Body of pancreas (tissue), 4 donors: ENCODE measurements at regions not wholly inside any gene's neighbourhood (a gene's known extent, or its start where the extent isn't known, plus 50 kb on each side); places are given as distances from the start of the nearest gene placed in this dataset.

Source experiments
- ATAC-seq: fragments of 150-250 bp; one replicate; pipeline ENCODE4 v1.9.1; 2016
- DNase-seq, 4 donors: peaks; one replicate each; pipeline ENCODE4 v3.0.0-alpha.2; 2019
- H3K27ac ChIP-seq, 4 donors: fragments of 200-600 bp; sonication (generic); 1 replicate in 3 of 4; 2 replicates in 1 of 4; pipeline versions ENCODE4 v1.5.1 to v1.6.1; 2016 to 2019; ENCODE audit warnings: mild to moderate bottlenecking in 1 of 4, mixed read lengths in 1 of 4, moderate library complexity in 1 of 4
- H3K27me3 ChIP-seq, 2 donors: fragments of 200-600 bp; sonication (generic); one replicate each; pipeline ENCODE4 v1.6.0; 2016; ENCODE audit warnings: mild to moderate bottlenecking in 1 of 2
- H3K36me3 ChIP-seq, 2 donors: fragments of 200-600 bp; sonication (generic); replicated peaks in 1 of 2; 2 replicates each; pipeline ENCODE4 v1.5.1; 2016; ENCODE audit warnings: low read depth in 2 of 2; ENCODE audit not compliant: insufficient read depth in 1 of 2
- H3K4me1 ChIP-seq: fragments of 200-600 bp; sonication (generic); one replicate; pipeline ENCODE4 v1.6.0; 2016
- H3K4me3 ChIP-seq, 2 donors: fragments of 200-600 bp; sonication (generic); 1 replicate in 1 of 2; 2 replicates in 1 of 2; pipeline ENCODE4 v1.5.1; 2016 to 2019
- H3K9me3 ChIP-seq, 3 donors: fragments of 200-600 bp; sonication (generic); 1 replicate in 2 of 3; 2 replicates in 1 of 3; pipeline ENCODE4 v1.5.1; 2016
- CTCF ChIP-seq, 7 experiments: fragments of 450-650 bp in 4 of 7; fragments of 200-600 bp in 3 of 7; sonication (generic) in 3 of 7; IDR thresholded peaks; one replicate each; pipeline ENCODE4 v1.5.1; 2016 to 2019; ENCODE audit warnings: antibody characterized with exemption in 7 of 7
- POLR2A ChIP-seq, 3 donors: fragments of 450-650 bp; IDR thresholded peaks; one replicate each; pipeline ENCODE4 v1.6.1; 2016; ENCODE audit warnings: antibody characterized with exemption in 3 of 3, mild to moderate bottlenecking in 2 of 3
- WGBS, 2 donors: methylation state at CpG; one replicate each; pipeline ENCODE4 v1.1.5; 2017; 5-methylcytosine and 5-hydroxymethylcytosine counted together
- intact Hi-C: fragments of 100-400 bp; cut with DNase I; formaldehyde crosslinking; loops from one replicate; pipeline ENCODE4 v1.15.1; 2023

GRCh38 chr12:93256256-93256969, 121.3 kb upstream of the NUDT4 start:
- no peaks in the 10 kb centered on the region for H3K27me3 ChIP-seq
- no peak overlapping the region for H3K27ac ChIP-seq
- ATAC-seq: no peak
- TF ChIP-seq CTCF (IDR thresholded peaks at IDR 0.05): no peak
- TF ChIP-seq POLR2A (IDR thresholded peaks at IDR 0.05): no peak
- no peak overlapping the region for H3K4me3 ChIP-seq
- intact Hi-C loops: no loop called here
- DNase-seq: no peak
- no peaks in the 10 kb centered on the region for H3K36me3 ChIP-seq
- H3K9me3 ChIP-seq: peaks cover 0 to 11% (median 0%) of the 10 kb centered on the region in 3 donors
- no peaks in the 10 kb centered on the region for H3K4me1 ChIP-seq
- WGBS, 2 donors: 74 to 75% methylated on average over 2 of the region's 2 CpGs

- intact Hi-C loops: no loop called here
- no peak overlapping the region for H3K27ac ChIP-seq
- 44 to 45% methylated on average over 5 of the region's 5 CpGs for whole genome bisulfite sequencing, 2 donors
- H3K4me1 ChIP-seq: no peaks in the 10 kb centered on the region
- no peak for TF ChIP-seq POLR2A (IDR thresholded peaks at IDR 0.05)
- TF ChIP-seq CTCF (IDR thresholded peaks at IDR 0.05): no peak
- no peaks in the 10 kb centered on the region for H3K9me3 ChIP-seq
- ATAC-seq: no peak
- no peak for DNase-seq
- H3K27me3 ChIP-seq: no peaks in the 10 kb centered on the region
- H3K4me3 ChIP-seq: no peak overlapping the region
- no peaks in the 10 kb centered on the region for H3K36me3 ChIP-seq
These were observed 116.1 kb upstream of the NUDT4 start for GRCh38 chr12:93261505-93262094.

GRCh38 chr12:93272997-93273396, 104.7 kb upstream of the NUDT4 start:
- Histone ChIP-seq H3K36me3 (no peaks in the 10 kb centered on the region), H3K27ac (no peak overlapping the region), H3K27me3 (no peaks in the 10 kb centered on the region), H3K4me1 (no peaks in the 10 kb centered on the region), H3K4me3 (no peak overlapping the region), H3K9me3 (peaks cover 0 to 3% (median 0%) of the 10 kb centered on the region in 3 donors)
- intact Hi-C loops: no loop called here
- no peak for DNase-seq
- ATAC-seq: no peak
- TF ChIP-seq POLR2A (IDR thresholded peaks at IDR 0.05): no peak
- no peak for TF ChIP-seq CTCF (IDR thresholded peaks at IDR 0.05)
- WGBS, 2 donors: 81 to 92% methylated on average over 2 of the region's 2 CpGs

- no peak for DNase-seq
- ATAC-seq: no peak
- WGBS, 2 donors: 46 to 53% methylated on average over 8 of the region's 8 CpGs
- H3K36me3 ChIP-seq: no peaks in the 10 kb centered on the region
- H3K4me3 ChIP-seq: no peak overlapping the region
- no peak overlapping the region for H3K27ac ChIP-seq
- no peak for TF ChIP-seq POLR2A (IDR thresholded peaks at IDR 0.05)
- TF ChIP-seq CTCF (IDR thresholded peaks at IDR 0.05): no peak
- intact Hi-C loops: no loop called here
- no peaks in the 10 kb centered on the region for H3K27me3 ChIP-seq
- H3K9me3 ChIP-seq: peaks cover 0 to 3% (median 0%) of the 10 kb centered on the region in 3 donors
- no peaks in the 10 kb centered on the region for H3K4me1 ChIP-seq
These were observed 103.7 kb upstream of the NUDT4 start for GRCh38 chr12:93273834-93274564.
